ENCODE measurements at regions not wholly inside any gene's neighbourhood (a gene's known extent, or its start where the extent isn't known, plus 50 kb on each side); places are given as distances from the start of the nearest gene placed in this dataset.
"Not testable (repeated sequence)": the region's sequence is repeated elsewhere in the genome, so short reads cannot be mapped to it uniquely, and the experiment has no call there.

- not testable (repeated sequence) for H3K36me3 ChIP-seq, H3K27ac ChIP-seq, H3K4me1 ChIP-seq
Measured at GRCh38 chr9:67477465-67477864, 381.3 kb upstream of the ANKRD20A1 start.

DNA sequence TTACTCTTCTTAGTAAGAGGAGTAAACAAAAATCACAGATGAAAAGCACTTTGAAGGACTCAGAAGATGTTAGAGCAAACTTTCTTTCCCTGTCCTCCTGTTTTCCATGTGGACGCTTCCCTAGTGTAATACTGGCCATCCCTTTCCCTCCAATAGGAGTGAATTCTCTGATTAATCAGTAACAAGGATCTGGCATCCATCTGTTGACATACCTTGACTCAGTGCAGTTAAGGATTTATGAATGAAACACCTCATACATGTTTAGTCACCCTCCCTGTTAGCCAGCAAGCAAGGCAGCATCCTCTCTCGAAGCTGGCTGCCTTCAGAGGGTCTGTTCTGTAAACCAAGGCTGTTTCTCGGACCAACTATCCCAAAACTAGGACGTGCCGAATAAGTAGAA, 388.0 kb upstream of the ANKRD20A1 start:
- intact Hi-C loops (cut with DNase I; ENCODE audit: low total_unique reads); H3K4me3 ChIP-seq; H3K36me3 ChIP-seq; DNase-seq; H3K27ac ChIP-seq; H3K9me3 ChIP-seq; H3K4me1 ChIP-seq; H3K27me3 ChIP-seq: not testable (repeated sequence)

More at GRCh38 chr9:67477465-67477864, 381.3 kb upstream of the ANKRD20A1 start:
- H3K4me3 ChIP-seq; DNase-seq; H3K9me3 ChIP-seq; H3K27me3 ChIP-seq; intact Hi-C loops (cut with DNase I; ENCODE audit: low total_unique reads): not testable (repeated sequence)

DNA sequence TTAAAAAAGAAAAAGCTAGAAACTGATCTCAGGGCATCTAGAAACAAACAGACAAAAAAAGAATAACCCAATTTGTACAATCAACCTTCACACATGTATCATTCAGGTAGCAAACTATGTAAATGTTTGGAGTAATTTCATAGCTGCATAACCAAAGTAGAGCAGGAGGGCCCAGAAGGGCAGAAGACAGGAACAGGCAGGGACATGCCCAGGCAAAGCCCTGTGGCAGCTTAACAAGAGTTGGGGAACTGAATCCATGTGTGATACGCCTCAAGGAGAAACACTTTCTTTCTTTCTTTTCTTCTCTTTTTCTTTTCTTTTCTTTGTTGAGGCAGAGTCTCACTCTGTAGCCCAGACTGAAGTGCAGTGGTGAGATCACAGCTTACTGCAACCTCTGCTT, 390.4 kb upstream of the ANKRD20A1 start:
- H3K9me3 ChIP-seq; H3K27ac ChIP-seq; H3K4me1 ChIP-seq; H3K27me3 ChIP-seq; intact Hi-C loops (cut with DNase I; ENCODE audit: low total_unique reads); H3K36me3 ChIP-seq; DNase-seq; H3K4me3 ChIP-seq: not testable (repeated sequence)

DNA sequence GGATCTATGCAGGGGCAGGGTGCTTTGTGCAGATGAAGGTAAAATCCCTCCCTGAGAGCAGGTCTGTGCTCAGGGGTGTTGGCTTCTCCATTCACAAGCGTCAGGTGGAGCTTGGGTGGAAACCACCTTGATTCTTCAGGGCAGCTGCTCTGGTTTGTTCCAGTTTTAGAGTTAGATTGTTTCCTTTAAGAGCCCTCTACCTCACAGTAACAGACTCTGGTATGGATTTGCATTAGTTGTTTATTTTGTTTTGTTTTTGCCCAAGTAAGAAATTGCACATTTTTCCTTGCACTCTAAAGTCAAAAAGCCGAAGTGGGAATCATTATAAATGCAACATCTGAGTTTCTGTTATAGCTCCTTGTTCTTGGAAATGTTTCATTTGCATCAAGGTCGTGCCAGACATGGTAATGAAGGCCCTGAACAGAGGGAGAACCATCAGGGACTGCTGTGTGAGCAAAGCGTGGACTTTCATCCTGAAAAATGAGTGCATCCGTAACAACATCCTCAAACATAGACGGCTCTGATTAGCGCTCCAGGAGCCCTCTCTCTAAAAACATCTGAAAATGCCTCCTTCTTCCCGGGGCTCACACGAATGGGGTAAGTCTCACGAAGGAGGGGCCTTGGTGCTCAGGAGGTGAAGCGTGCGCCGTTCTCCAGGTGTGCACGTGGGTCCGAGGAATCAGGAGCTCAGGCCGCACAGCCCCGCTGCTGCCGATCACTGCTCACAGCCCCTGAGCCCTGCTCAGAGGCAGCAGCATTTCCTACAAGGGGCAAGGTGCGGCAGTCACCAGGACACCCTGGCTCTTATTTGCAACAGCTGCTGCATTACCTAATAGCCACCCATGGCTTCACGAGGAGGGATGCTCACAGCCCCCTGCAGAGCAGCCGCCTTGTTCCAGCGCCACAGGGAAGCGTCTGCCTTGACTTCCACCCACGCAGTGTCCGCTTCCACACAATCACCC, 396.7 kb upstream of the ANKRD20A1 start:
- DNase-seq; H3K4me3 ChIP-seq; H3K27me3 ChIP-seq; H3K36me3 ChIP-seq; H3K4me1 ChIP-seq; intact Hi-C loops (cut with DNase I; ENCODE audit: low total_unique reads); H3K9me3 ChIP-seq; H3K27ac ChIP-seq: not testable (repeated sequence)

- not testable (repeated sequence) for H3K4me1 ChIP-seq, H3K27ac ChIP-seq
Measured at GRCh38 chr9:67452941-67453340, 405.8 kb upstream of the ANKRD20A1 start.

DNA sequence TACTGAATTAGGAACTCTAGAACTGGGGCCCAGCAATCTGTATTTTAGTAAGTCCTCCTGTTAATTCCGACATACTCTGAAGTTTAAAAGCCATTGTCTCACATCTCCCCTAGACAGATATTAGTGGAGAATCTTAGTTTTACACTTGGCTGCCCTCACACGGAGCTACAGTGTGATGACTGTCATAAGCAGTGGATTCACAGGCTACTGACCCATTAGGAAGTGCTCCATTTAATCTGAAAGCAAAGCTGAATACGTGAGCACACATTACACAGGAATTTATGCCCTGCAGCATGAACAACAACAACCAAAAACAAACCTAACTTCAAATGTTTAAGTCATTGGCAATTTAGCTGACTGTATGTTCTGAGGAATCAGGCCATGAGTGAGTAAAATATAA, 416.4 kb upstream of the ANKRD20A1 start:
- intact Hi-C loops (cut with DNase I; ENCODE audit: low total_unique reads); H3K36me3 ChIP-seq; H3K27ac ChIP-seq; H3K27me3 ChIP-seq; H3K4me1 ChIP-seq; H3K9me3 ChIP-seq; DNase-seq; H3K4me3 ChIP-seq: not testable (repeated sequence)

More at GRCh38 chr9:67452941-67453340, 405.8 kb upstream of the ANKRD20A1 start:
- H3K27me3 ChIP-seq; intact Hi-C loops (cut with DNase I; ENCODE audit: low total_unique reads); H3K36me3 ChIP-seq; H3K9me3 ChIP-seq; DNase-seq; H3K4me3 ChIP-seq: not testable (repeated sequence)

DNA sequence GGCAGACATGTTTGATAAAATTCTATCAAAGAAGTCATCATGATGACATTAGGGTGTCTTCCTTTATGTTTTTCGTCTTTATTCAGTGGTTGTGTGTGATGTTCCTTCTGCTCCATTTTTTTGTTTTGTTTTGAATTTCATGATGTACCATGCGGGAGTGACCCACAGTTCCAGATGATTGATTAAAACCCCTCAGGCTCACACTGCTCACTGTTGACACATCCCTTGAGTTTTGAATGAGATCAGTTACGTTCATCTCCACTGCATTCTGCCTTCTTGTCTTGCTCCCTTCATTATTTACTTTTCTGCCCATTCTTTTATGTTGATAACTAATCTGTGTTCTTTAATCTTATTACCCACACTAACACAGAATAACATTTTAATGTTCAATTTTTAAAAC, 421.7 kb upstream of the ANKRD20A1 start:
- intact Hi-C loops (cut with DNase I; ENCODE audit: low total_unique reads); H3K9me3 ChIP-seq; H3K27ac ChIP-seq; H3K36me3 ChIP-seq; H3K27me3 ChIP-seq; H3K4me3 ChIP-seq; DNase-seq; H3K4me1 ChIP-seq: not testable (repeated sequence)

DNA sequence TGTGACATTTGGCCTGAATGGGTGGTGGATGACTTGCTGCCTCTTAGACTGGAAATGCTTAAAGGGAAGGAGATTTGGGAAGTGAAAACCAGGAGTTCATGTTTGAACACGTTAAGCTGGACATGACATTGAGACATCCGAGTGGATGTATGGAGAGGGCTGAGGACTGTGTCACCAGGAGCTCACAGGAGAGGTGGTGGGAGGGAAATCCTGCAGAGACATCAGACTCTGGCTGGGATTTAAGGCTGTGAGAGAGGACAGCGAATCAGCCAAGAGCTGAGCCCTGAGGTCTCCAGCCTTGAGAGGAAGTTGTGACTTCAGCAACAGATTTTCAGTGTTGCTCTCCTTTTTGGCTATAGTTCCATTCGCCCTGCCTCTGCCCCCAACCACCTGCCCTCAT, 432.5 kb upstream of the SPATA31A3 start:
- DNase-seq; H3K9me3 ChIP-seq; intact Hi-C loops (cut with DNase I; ENCODE audit: low total_unique reads): not testable (repeated sequence)

GRCh38 chr9:67423049-67423728, 430.8 kb upstream of the SPATA31A3 start:
- DNase-seq; H3K27ac ChIP-seq; H3K9me3 ChIP-seq; H3K36me3 ChIP-seq; H3K27me3 ChIP-seq; H3K4me3 ChIP-seq; H3K4me1 ChIP-seq; intact Hi-C loops (cut with DNase I; ENCODE audit: low total_unique reads): not testable (repeated sequence)

More for the DNA sequence above, 432.5 kb upstream of the SPATA31A3 start:
- not testable (repeated sequence) for H3K27ac ChIP-seq, H3K27me3 ChIP-seq, H3K36me3 ChIP-seq, H3K4me3 ChIP-seq, H3K4me1 ChIP-seq

DNA sequence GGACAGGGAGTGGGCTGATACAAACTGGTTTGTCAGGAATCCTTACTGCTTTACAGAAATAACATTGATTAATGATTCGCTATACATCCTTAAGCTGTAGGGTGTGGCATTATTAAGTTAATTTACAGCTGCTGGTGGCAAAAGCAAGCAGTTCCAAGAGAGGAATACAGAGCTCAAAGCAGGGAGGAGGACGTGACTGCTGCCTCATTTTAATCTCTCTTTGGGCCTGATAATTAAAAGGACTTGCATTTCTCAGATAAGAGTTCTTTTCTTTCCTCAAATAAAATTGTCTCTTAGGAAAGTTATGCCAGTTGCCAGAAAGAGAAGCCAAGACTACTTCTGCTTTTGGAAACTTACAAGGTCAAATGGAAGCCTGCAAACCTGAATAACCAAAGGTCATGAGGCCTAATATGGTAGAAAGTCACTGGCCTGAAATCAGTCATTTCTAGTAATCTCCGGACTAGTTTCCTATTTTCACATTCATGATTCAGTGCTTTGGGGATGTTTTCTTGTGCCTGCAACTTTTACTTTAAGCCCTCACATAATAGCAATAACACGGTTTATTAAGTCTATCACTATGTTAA, 426.2 kb upstream of the SPATA31A3 start:
- H3K27ac ChIP-seq; H3K4me1 ChIP-seq; DNase-seq; H3K9me3 ChIP-seq; H3K4me3 ChIP-seq; intact Hi-C loops (cut with DNase I; ENCODE audit: low total_unique reads); H3K36me3 ChIP-seq; H3K27me3 ChIP-seq: not testable (repeated sequence)

- H3K4me3 ChIP-seq; intact Hi-C loops (cut with DNase I; ENCODE audit: low total_unique reads); H3K9me3 ChIP-seq; H3K27me3 ChIP-seq; H3K27ac ChIP-seq; H3K4me1 ChIP-seq; H3K36me3 ChIP-seq; DNase-seq: not testable (repeated sequence)
Measured at GRCh38 chr9:67417341-67417983, 425.1 kb upstream of the SPATA31A3 start.

DNA sequence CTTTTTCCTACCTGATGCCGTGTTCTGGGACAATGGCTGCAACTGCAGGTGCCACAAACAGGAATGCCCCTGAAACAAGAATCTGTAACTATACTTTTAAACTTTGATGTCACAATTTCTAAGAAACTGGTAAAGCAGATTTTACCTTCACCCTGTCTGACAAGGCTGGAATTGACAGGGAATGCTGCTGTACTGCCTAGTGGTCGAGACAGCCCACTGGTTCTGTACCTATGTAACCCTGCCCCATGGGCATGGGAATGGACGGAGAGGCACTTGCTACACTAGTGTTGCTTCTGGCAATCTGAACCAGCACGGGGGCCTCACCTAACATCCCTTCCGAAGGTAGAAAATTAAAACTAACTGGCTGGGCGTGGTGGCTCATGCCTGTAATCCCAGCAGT, 424.3 kb upstream of the SPATA31A3 start:
- H3K9me3 ChIP-seq; H3K4me3 ChIP-seq; H3K4me1 ChIP-seq; H3K27ac ChIP-seq; DNase-seq; intact Hi-C loops (cut with DNase I; ENCODE audit: low total_unique reads); H3K27me3 ChIP-seq; H3K36me3 ChIP-seq: not testable (repeated sequence)

Measured in uterus (tissue), 3 donors.